ENCODE measurements at regions not wholly inside any gene's neighbourhood (a gene's known extent, or its start where the extent isn't known, plus 50 kb on each side); places are given as distances from the start of the nearest gene placed in this dataset.
A peak's percentile ranks its signal among the peaks of the same experiment; 100 is the strongest.

DNA sequence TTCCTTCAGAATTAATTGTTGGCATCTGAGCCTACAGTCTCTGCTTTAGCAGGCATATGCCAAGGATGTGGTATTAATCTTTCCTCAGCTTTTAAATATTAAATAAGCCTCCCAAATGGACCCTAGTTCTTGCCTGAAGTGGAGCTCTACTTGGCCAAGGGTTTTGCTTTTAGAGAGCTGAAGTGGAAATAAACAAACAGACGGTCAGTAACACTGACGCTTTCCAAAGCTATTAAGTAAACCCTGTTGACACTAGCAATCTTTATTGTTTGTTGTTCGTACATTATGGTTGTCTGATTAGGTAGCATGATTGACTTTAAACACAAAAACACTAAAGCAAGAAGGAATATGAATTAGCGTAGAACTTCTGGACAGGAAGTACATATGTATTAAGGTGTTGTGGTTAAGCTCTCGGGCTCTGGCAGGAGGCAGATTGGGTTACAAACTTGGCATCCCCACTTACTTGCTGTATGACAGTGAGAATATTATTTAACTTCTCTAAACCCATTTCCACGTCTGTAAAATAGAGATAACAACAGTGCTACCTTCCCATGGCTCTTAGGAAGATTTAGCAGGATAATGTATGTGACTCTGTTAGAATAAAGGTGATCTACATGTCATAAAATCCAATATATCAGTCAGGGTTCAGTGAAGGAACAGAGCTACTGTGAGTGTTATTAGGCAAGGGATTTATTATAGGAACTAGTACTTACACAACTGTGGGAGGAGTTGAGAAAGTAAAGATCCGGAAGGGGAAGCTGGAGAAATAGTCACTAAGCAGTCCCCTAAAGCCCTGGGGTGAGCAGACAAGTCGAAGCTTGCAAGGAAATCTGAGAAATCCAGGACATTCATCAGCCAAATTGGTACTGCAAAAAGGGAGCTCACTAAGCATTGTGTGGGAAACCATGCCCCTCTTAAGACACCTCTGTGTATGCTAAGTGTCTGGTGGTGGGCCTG, 92.2 kb upstream of the ATF7IP start:
- DNase-seq (ENCODE audit: low read depth), result no peak
- Histone ChIP-seq H3K36me3 (ENCODE audit: insufficient read depth, low read length) (no peaks in the 10 kb centered on the region), H3K9me3 (ENCODE audit: insufficient read depth, low read depth, low read length) (no peaks in the 10 kb centered on the region), H3K9ac (ENCODE audit: low read length) (no peak overlapping the region), H4K20me1 (ENCODE audit: insufficient read depth, low read length) (no peaks in the 10 kb centered on the region), H3K4me1 (ENCODE audit: insufficient read depth, low read length) (no peaks in the 10 kb centered on the region), H3K27ac (ENCODE audit: low read depth, low read length) (no peak overlapping the region), H3K4me2 (ENCODE audit: low read length) (no peak overlapping the region), H3K4me3 (ENCODE audit: insufficient read depth, low read depth, low read length) (no peak overlapping the region), H2AFZ (ENCODE audit: low read depth, low read length) (no peak overlapping the region), H3K27me3 (ENCODE audit: insufficient read depth, low read length) (no peaks in the 10 kb centered on the region), H3K79me2 (ENCODE audit: insufficient read depth, low read length) (no peaks in the 10 kb centered on the region)
- no peaks in the 10 kb centered on the region for H3K4me1 Mint-ChIP-seq (ENCODE audit: low read depth, unreplicated experiment)
- no peaks in the 10 kb centered on the region for H3K27me3 Mint-ChIP-seq (ENCODE audit: low read depth, unreplicated experiment)
- no peak for FAIRE-seq
- H3K4me3 Mint-ChIP-seq (ENCODE audit: unreplicated experiment), result no peak overlapping the region
- TF ChIP-seq, protein P1, sequence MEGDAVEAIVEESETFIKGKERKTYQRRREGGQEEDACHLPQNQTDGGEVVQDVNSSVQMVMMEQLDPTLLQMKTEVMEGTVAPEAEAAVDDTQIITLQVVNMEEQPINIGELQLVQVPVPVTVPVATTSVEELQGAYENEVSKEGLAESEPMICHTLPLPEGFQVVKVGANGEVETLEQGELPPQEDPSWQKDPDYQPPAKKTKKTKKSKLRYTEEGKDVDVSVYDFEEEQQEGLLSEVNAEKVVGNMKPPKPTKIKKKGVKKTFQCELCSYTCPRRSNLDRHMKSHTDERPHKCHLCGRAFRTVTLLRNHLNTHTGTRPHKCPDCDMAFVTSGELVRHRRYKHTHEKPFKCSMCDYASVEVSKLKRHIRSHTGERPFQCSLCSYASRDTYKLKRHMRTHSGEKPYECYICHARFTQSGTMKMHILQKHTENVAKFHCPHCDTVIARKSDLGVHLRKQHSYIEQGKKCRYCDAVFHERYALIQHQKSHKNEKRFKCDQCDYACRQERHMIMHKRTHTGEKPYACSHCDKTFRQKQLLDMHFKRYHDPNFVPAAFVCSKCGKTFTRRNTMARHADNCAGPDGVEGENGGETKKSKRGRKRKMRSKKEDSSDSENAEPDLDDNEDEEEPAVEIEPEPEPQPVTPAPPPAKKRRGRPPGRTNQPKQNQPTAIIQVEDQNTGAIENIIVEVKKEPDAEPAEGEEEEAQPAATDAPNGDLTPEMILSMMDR (IDR thresholded peaks at IDR 0.05; ENCODE audit: insufficient read depth, low read depth, low read length), result no peak
- TF ChIP-seq EZH2 (IDR thresholded peaks at IDR 0.05; ENCODE audit: insufficient read depth, low read length), result no peak
- no peak overlapping the region for H3K27ac Mint-ChIP-seq (ENCODE audit: unreplicated experiment)
- H3K36me3 Mint-ChIP-seq (ENCODE audit: low read depth, unreplicated experiment), result peaks cover 5% of the 10 kb centered on the region
- peaks cover 29% of the 10 kb centered on the region for H3K9me3 Mint-ChIP-seq (ENCODE audit: unreplicated experiment)

DNA sequence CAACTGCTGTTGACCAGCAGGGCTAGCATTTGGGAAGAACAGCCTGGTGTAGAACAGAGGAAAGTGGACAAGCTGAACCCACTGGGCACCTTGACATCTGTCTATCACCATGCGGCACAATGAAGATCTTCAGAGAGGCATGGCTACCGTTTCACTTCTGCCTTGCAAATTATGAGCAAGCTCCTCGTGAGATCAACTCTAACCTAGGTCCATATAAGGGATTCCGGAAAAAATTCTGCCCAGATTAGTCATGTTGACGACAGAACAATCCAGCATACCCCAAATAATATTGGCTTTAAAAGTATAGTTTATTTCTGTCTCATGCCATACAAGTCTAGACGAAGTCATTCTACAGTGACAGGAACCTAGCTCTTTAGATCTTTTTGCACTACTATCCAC, 91.6 kb upstream of the ATF7IP start:
- H2AFZ ChIP-seq (ENCODE audit: low read depth, low read length), result no peak overlapping the region
- no peak overlapping the region for H3K27ac Mint-ChIP-seq (ENCODE audit: unreplicated experiment)
- no peaks in the 10 kb centered on the region for H3K9me3 ChIP-seq (ENCODE audit: insufficient read depth, low read depth, low read length)
- no peak overlapping the region for H3K4me3 Mint-ChIP-seq (ENCODE audit: unreplicated experiment)
- no peaks in the 10 kb centered on the region for H3K27me3 Mint-ChIP-seq (ENCODE audit: low read depth, unreplicated experiment)
- TF ChIP-seq EZH2 (IDR thresholded peaks at IDR 0.05; ENCODE audit: insufficient read depth, low read length), result no peak
- TF ChIP-seq, protein P1 (IDR thresholded peaks at IDR 0.05; ENCODE audit: insufficient read depth, low read depth, low read length), result no peak
- H4K20me1 ChIP-seq (ENCODE audit: insufficient read depth, low read length), result no peaks in the 10 kb centered on the region
- H3K4me3 ChIP-seq (ENCODE audit: insufficient read depth, low read depth, low read length), result no peak overlapping the region
- peak; percentile 37 for DNase-seq (ENCODE audit: low read depth)
- no peak overlapping the region for H3K27ac ChIP-seq (ENCODE audit: low read depth, low read length)
- no peaks in the 10 kb centered on the region for H3K4me1 ChIP-seq (ENCODE audit: insufficient read depth, low read length)
- no peak overlapping the region for H3K4me2 ChIP-seq (ENCODE audit: low read length)
- H3K36me3 Mint-ChIP-seq (ENCODE audit: low read depth, unreplicated experiment), result peaks cover 5% of the 10 kb centered on the region
- H3K36me3 ChIP-seq (ENCODE audit: insufficient read depth, low read length), result no peaks in the 10 kb centered on the region
- FAIRE-seq, result no peak
- no peaks in the 10 kb centered on the region for H3K4me1 Mint-ChIP-seq (ENCODE audit: low read depth, unreplicated experiment)
- H3K79me2 ChIP-seq (ENCODE audit: insufficient read depth, low read length), result no peaks in the 10 kb centered on the region
- peaks cover 29% of the 10 kb centered on the region for H3K9me3 Mint-ChIP-seq (ENCODE audit: unreplicated experiment)
- no peaks in the 10 kb centered on the region for H3K27me3 ChIP-seq (ENCODE audit: insufficient read depth, low read length)
- H3K9ac ChIP-seq (ENCODE audit: low read length), result no peak overlapping the region

GRCh38 chr12:14275111-14275510, 90.4 kb upstream of the ATF7IP start:
- H4K20me1 ChIP-seq (ENCODE audit: insufficient read depth, low read length), result no peaks in the 10 kb centered on the region
- H3K27me3 ChIP-seq (ENCODE audit: insufficient read depth, low read length), result no peaks in the 10 kb centered on the region
- Mint-ChIP-seq H3K4me3 (ENCODE audit: unreplicated experiment) (no peak overlapping the region), H3K36me3 (ENCODE audit: low read depth, unreplicated experiment) (peaks cover 5% of the 10 kb centered on the region), H3K27ac (ENCODE audit: unreplicated experiment) (no peak overlapping the region), H3K4me1 (ENCODE audit: low read depth, unreplicated experiment) (no peaks in the 10 kb centered on the region), H3K27me3 (ENCODE audit: low read depth, unreplicated experiment) (no peaks in the 10 kb centered on the region), H3K9me3 (ENCODE audit: unreplicated experiment) (peaks cover 25% of the 10 kb centered on the region)
- H3K9me3 ChIP-seq (ENCODE audit: insufficient read depth, low read depth, low read length), result no peaks in the 10 kb centered on the region
- H3K4me2 ChIP-seq (ENCODE audit: low read length), result no peak overlapping the region
- H3K36me3 ChIP-seq (ENCODE audit: insufficient read depth, low read length), result no peaks in the 10 kb centered on the region
- TF ChIP-seq, protein P1 (IDR thresholded peaks at IDR 0.05; ENCODE audit: insufficient read depth, low read depth, low read length), result no peak
- no peak for TF ChIP-seq EZH2 (IDR thresholded peaks at IDR 0.05; ENCODE audit: insufficient read depth, low read length)
- no peak overlapping the region for H3K4me3 ChIP-seq (ENCODE audit: insufficient read depth, low read depth, low read length)
- H2AFZ ChIP-seq (ENCODE audit: low read depth, low read length), result no peak overlapping the region
- no peak overlapping the region for H3K27ac ChIP-seq (ENCODE audit: low read depth, low read length)
- DNase-seq (ENCODE audit: low read depth) (no peak), FAIRE-seq (no peak)
- no peaks in the 10 kb centered on the region for H3K79me2 ChIP-seq (ENCODE audit: insufficient read depth, low read length)
- no peaks in the 10 kb centered on the region for H3K4me1 ChIP-seq (ENCODE audit: insufficient read depth, low read length)
- H3K9ac ChIP-seq (ENCODE audit: low read length), result no peak overlapping the region
